NT2/D1 (cell line): ENCODE measurements at regions not wholly inside any gene's neighbourhood (a gene's known extent, or its start where the extent isn't known, plus 50 kb on each side); places are given as distances from the start of the nearest gene placed in this dataset.

Source experiments
- DNase-seq: peaks from one replicate; pipeline ENCODE4 v3.0.0-alpha.2; 2011; ENCODE audit warnings: low read depth, low spot score
- H3K27me3 ChIP-seq: 2 replicates; pipeline ENCODE4 v1.6.0; 2011; ENCODE audit warnings: mild to moderate bottlenecking; ENCODE audit not compliant: insufficient read length, insufficient read depth
- H3K36me3 ChIP-seq: 2 replicates; pipeline ENCODE4 v1.6.1; 2011; ENCODE audit warnings: mild to moderate bottlenecking, low read length, mixed read lengths; ENCODE audit not compliant: insufficient read depth, insufficient read length
- H3K4me1 ChIP-seq: 2 replicates; pipeline ENCODE4 v1.5.1; 2011; ENCODE audit not compliant: insufficient read depth, insufficient read length
- H3K4me3 ChIP-seq: 2 replicates; pipeline ENCODE4 v1.5.1; 2011; ENCODE audit warnings: low read depth; ENCODE audit not compliant: insufficient read length
- H3K9ac ChIP-seq: 2 replicates; pipeline ENCODE4 v1.6.0; 2011; ENCODE audit warnings: low read depth; ENCODE audit not compliant: insufficient read length
- H3K9me3 ChIP-seq: 2 replicates; pipeline ENCODE4 v1.5.1; 2011; ENCODE audit warnings: mild to moderate bottlenecking, low read length; ENCODE audit not compliant: insufficient read depth
- SUZ12 ChIP-seq: IDR thresholded peaks from 2 replicates; pipeline ENCODE4 v1.6.1; 2011; ENCODE audit not compliant: insufficient read length, insufficient read depth; ENCODE audit errors: extremely low read depth
- YY1 ChIP-seq: IDR thresholded peaks from 2 replicates; pipeline ENCODE4 v1.6.1; 2011; ENCODE audit not compliant: insufficient read length, insufficient read depth
- ZNF274 ChIP-seq: IDR thresholded peaks from 2 replicates; pipeline ENCODE4 v1.6.1; 2011; ENCODE audit warnings: mild to moderate bottlenecking, low read depth, low read length

DNA sequence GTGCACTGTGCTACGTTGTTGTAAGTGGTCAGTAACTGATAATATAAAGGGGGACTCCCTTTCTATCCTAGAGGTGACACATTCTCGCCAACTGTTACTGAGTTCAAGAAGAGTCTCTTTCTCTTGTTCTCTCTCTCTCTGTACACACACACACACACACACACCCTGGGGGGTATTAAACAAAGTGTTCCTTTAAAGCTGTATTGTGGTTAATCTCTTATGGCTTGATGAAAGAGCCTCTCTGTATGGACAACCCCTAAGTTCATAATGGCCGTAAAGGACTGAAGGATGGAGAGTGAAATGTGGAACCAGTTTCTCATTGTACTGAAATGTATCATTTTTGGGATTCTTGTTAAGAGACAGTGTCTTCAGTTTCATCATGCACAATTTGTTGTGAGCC, 145.2 kb upstream of the BMPER start:
- H3K27me3 ChIP-seq: no peaks in the 10 kb centered on the region
- no peak overlapping the region for H3K4me3 ChIP-seq
- H3K36me3 ChIP-seq: no peaks in the 10 kb centered on the region
- TF ChIP-seq ZNF274 (no peak), YY1 (no peak), SUZ12 (no peak)
- no peaks in the 10 kb centered on the region for H3K4me1 ChIP-seq
- no peaks in the 10 kb centered on the region for H3K9me3 ChIP-seq
- no peak for DNase-seq
- H3K9ac ChIP-seq: no peak overlapping the region

DNA sequence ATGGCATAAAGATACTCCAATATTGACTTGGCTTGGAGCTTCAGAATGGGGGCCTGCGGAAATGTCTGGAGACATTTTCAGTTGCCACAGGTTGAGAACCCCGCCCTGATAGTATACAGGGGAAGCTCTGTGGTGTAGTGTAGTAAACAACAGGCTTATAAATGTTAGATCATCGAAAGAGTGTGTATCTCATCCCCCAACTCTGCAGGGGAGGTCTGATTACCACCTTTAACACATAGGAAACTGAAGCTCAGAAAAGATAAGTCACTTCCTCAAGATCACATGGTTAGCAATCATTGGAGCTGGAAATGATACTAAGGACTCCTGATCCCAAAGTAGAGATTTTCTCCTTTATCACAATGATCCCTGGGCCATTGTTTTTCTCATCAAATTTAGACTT, 144.5 kb upstream of the BMPER start:
- Histone ChIP-seq H3K9me3 (no peaks in the 10 kb centered on the region), H3K4me1 (no peaks in the 10 kb centered on the region), H3K36me3 (no peaks in the 10 kb centered on the region), H3K27me3 (no peaks in the 10 kb centered on the region), H3K9ac (no peak overlapping the region), H3K4me3 (no peak overlapping the region)
- TF ChIP-seq ZNF274 (no peak), YY1 (no peak), SUZ12 (no peak)
- no peak for DNase-seq

DNA sequence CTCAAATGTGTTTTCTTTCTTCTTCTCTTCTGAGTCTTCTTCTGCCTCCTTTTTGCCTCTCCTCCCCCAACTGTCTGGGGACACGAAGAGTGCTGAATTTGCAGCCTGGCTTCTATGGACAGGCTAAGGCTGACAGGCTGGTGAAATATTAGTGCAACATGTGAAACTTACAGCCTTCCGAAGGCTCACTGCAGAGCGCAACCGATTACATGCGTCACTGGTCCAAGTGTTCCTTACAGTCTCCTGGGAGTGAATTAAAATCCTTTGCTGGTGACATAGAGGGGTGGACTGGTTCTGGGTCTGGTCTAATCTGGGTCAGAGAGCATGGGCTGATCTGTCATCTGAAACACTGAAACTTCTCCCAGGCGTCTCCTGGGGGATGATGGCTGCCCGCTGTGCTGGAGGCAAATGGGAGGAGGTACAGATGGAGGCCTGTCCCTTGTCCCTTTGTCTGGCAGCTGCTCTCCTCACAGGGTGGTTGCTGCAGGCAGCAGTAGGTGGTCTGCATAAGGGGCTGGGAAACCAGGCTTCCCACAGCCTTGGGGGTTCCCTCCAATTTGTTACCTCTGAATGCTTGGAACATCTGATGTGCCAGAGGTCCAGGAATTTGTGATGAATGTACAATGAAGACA, 143.8 kb upstream of the BMPER start:
- H3K9me3 ChIP-seq: no peaks in the 10 kb centered on the region
- DNase-seq: no peak
- H3K27me3 ChIP-seq: no peaks in the 10 kb centered on the region
- H3K9ac ChIP-seq: no peak overlapping the region
- H3K4me1 ChIP-seq: no peaks in the 10 kb centered on the region
- no peaks in the 10 kb centered on the region for H3K36me3 ChIP-seq
- no peak for TF ChIP-seq SUZ12
- TF ChIP-seq YY1: no peak
- no peak for TF ChIP-seq ZNF274
- no peak overlapping the region for H3K4me3 ChIP-seq

DNA sequence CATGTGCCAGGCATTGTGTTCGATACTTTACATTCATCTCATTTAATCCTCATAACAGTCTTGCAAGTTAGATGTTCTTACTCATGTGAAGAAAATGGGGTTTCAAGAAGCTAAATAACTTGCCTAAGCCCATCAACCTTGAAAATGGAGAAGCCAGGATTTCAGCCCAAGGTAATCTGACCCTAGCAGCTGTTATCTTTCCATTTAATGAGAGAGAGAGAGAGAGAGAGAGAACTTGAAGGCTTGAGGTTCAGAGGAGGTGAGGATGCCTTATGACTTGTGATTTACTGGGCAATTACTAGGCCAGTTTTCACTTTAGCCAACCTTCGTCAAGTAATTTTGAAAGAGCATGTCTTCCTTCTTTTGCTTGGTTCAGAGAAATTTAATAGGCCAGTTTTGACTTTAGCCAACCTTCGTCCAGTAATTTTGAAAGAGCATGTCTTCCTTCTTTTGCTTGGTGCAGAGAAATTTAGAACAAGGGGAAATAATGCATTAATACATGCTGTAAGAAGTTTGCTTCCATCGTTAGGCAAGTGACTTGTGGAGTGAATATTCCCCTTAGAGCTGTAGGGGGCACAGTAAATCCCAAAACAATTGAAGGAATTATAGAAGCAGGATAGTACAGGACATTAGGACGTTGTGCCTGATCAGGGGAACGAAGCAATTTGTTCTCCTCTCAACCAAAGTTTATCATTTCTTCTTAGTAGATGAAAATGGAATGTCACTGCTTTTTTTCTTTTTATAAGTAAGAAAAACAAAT, 143.0 kb upstream of the BMPER start:
- Histone ChIP-seq H3K9ac (no peak overlapping the region), H3K9me3 (no peaks in the 10 kb centered on the region), H3K27me3 (no peaks in the 10 kb centered on the region), H3K4me3 (no peak overlapping the region), H3K36me3 (no peaks in the 10 kb centered on the region), H3K4me1 (no peaks in the 10 kb centered on the region)
- no peak for DNase-seq
- TF ChIP-seq YY1 (no peak), SUZ12 (no peak), ZNF274 (no peak)

- Histone ChIP-seq H3K4me1 (no peaks in the 10 kb centered on the region), H3K9ac (no peak overlapping the region), H3K9me3 (no peaks in the 10 kb centered on the region), H3K27me3 (no peaks in the 10 kb centered on the region), H3K36me3 (no peaks in the 10 kb centered on the region), H3K4me3 (no peak overlapping the region)
- no peak for DNase-seq
- no peak for TF ChIP-seq YY1
- no peak for TF ChIP-seq ZNF274
- no peak for TF ChIP-seq SUZ12
Observed at GRCh38 chr7:33762911-33763306, 142.4 kb upstream of the BMPER start.

DNA sequence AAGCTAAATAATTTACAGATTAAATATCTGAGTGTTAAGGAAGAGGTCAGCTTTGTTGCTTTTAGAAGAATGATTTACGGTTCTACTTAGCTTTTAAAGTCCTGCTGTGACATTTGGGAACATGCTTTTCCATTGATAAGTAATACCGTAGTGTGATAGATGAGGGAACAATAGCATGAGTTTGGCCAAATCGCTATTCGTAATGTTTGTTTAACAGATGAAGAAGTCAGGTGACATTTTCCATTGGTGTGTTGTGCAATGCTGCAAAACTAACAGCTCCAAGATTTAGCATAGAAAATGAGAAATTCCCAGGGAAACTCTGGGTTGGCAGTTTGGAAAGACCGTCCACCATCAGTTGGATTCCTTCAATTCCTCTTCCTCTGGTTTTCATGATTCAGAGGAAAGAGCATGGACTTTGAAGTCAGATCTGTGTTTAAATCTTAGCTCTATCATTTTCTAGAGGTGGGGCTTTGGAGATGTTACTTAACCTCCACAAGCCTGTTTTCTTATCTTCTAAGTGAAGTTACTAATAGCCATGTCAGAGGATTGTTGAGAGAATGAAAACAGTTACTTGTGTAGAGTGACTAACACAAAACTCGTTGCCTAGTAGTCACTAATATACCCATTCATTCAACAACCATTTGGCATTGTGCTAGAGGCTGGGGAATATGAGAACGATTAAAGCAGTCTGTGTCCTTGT, 140.4 kb upstream of the BMPER start:
- Histone ChIP-seq H3K4me1 (no peaks in the 10 kb centered on the region), H3K4me3 (no peak overlapping the region), H3K27me3 (no peaks in the 10 kb centered on the region), H3K9me3 (no peaks in the 10 kb centered on the region), H3K36me3 (no peaks in the 10 kb centered on the region), H3K9ac (no peak overlapping the region)
- DNase-seq: no peak
- TF ChIP-seq ZNF274 (no peak), YY1 (no peak), SUZ12 (no peak)

- Histone ChIP-seq H3K4me3 (no peak overlapping the region), H3K4me1 (no peaks in the 10 kb centered on the region), H3K27me3 (no peaks in the 10 kb centered on the region), H3K36me3 (no peaks in the 10 kb centered on the region), H3K9me3 (no peaks in the 10 kb centered on the region), H3K9ac (no peak overlapping the region)
- TF ChIP-seq SUZ12: no peak
- TF ChIP-seq YY1: no peak
- TF ChIP-seq ZNF274: no peak
- DNase-seq: no peak
Observed at GRCh38 chr7:33766405-33766804, 138.9 kb upstream of the BMPER start.
